ENCODE measurements at regions not wholly inside any gene's neighbourhood (a gene's known extent, or its start where the extent isn't known, plus 50 kb on each side); places are given as distances from the start of the nearest gene placed in this dataset.

DNA sequence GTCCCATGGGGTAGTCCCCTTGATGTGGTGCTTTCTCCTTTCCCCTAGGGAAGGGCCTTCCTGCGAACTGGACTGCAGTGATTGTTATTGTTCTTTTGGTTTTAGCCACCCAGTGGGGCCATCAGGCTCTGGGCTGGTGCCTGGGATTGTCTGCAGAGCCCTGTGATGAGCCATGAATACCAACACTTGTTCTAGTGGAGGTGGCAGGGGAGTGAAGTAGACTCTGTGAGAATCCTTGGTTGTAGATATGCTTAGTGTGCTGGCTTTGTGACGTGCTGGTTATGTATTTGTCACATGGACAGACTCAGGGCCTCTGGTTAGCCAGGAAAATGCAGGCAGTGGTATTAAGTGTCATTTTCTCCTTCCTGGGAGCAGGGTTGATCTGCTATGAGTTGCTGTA is 51.8 kb upstream of the NDUFB4 start:
- Histone ChIP-seq H2AFZ (ENCODE audit: low read length) (no peak overlapping the region), H3K79me2 (ENCODE audit: low read length) (no peaks in the 10 kb centered on the region), H3K4me3 (ENCODE audit: low read length) (no peak overlapping the region), H3K4me1 (ENCODE audit: low read length) (no peaks in the 10 kb centered on the region), H3K9me3 (ENCODE audit: low read length) (peaks cover 5% of the 10 kb centered on the region), H3K36me3 (ENCODE audit: insufficient read depth, low read length) (no peaks in the 10 kb centered on the region), H4K20me1 (ENCODE audit: insufficient read depth, low read depth, low read length) (no peaks in the 10 kb centered on the region), H3K9me2 (replicated peaks; ENCODE audit: insufficient read depth, low read length) (no peaks in the 10 kb centered on the region), H3K27me3 (ENCODE audit: low read length) (no peaks in the 10 kb centered on the region), H3K4me2 (ENCODE audit: low read depth, low read length, poor library complexity, severe bottlenecking) (no peak overlapping the region), H3K9ac (ENCODE audit: low read length) (no peak overlapping the region), H3K27ac (ENCODE audit: low read length) (no peak overlapping the region)
- DNase-seq, result no peak

DNA sequence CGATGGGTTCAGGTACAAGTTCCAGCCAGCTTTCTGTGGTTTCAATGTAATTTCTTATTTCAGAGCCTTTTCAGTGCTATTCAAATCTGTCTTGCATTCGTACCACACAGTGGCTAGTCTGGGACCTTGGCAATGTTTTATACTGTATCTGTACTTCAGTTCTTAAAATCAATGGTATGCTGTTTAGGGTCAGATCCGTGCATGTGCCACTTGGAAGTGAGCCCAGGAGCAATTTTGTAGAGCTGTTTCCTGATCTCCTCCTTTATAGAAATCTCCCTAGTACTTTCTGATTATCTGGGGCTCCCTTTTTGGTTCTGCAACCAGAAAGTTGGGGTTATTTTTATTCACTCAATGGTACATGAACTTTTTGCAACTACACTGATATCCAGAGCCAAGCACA is 59.5 kb upstream of the NDUFB4 start:
- Histone ChIP-seq H3K36me3 (ENCODE audit: insufficient read depth, low read length) (no peaks in the 10 kb centered on the region), H3K79me2 (ENCODE audit: low read length) (no peaks in the 10 kb centered on the region), H2AFZ (ENCODE audit: low read length) (no peak overlapping the region), H4K20me1 (ENCODE audit: insufficient read depth, low read depth, low read length) (no peaks in the 10 kb centered on the region), H3K9ac (ENCODE audit: low read length) (no peak overlapping the region), H3K27me3 (ENCODE audit: low read length) (no peaks in the 10 kb centered on the region), H3K4me1 (ENCODE audit: low read length) (no peaks in the 10 kb centered on the region), H3K27ac (ENCODE audit: low read length) (no peak overlapping the region), H3K9me3 (ENCODE audit: low read length) (peaks cover 5% of the 10 kb centered on the region), H3K4me2 (ENCODE audit: low read depth, low read length, poor library complexity, severe bottlenecking) (no peak overlapping the region), H3K9me2 (replicated peaks; ENCODE audit: insufficient read depth, low read length) (no peaks in the 10 kb centered on the region), H3K4me3 (ENCODE audit: low read length) (no peak overlapping the region)
- no peak for DNase-seq

DNA sequence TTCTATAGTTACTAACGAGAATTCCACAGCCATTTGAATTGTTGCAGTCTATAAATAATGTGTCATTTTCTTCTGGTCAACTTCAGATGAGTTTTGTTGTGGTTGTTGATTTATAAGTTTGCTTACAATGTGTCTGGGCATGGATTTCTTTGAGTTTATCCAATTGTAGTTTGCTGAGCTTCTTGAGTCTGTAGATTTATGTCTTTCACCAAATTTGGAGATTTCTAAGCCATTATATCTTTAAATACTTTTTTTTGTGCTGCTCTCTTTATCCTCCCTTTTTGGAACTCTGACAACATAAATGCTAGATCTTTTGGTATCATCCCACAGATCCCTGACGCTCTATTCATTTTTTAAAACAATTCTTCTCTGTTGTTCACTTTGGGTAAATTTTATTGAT is 63.2 kb upstream of the NDUFB4 start:
- H2AFZ ChIP-seq (ENCODE audit: low read length), result no peak overlapping the region
- H3K9me2 ChIP-seq (replicated peaks; ENCODE audit: insufficient read depth, low read length), result no peaks in the 10 kb centered on the region
- H3K9ac ChIP-seq (ENCODE audit: low read length), result no peak overlapping the region
- H3K9me3 ChIP-seq (ENCODE audit: low read length), result no peaks in the 10 kb centered on the region
- H3K27me3 ChIP-seq (ENCODE audit: low read length), result no peaks in the 10 kb centered on the region
- no peak overlapping the region for H3K4me2 ChIP-seq (ENCODE audit: low read depth, low read length, poor library complexity, severe bottlenecking)
- H3K36me3 ChIP-seq (ENCODE audit: insufficient read depth, low read length), result no peaks in the 10 kb centered on the region
- DNase-seq, result no peak
- H4K20me1 ChIP-seq (ENCODE audit: insufficient read depth, low read depth, low read length), result no peaks in the 10 kb centered on the region
- no peak overlapping the region for H3K27ac ChIP-seq (ENCODE audit: low read length)
- H3K4me3 ChIP-seq (ENCODE audit: low read length), result no peak overlapping the region
- no peaks in the 10 kb centered on the region for H3K79me2 ChIP-seq (ENCODE audit: low read length)
- no peaks in the 10 kb centered on the region for H3K4me1 ChIP-seq (ENCODE audit: low read length)

DNA sequence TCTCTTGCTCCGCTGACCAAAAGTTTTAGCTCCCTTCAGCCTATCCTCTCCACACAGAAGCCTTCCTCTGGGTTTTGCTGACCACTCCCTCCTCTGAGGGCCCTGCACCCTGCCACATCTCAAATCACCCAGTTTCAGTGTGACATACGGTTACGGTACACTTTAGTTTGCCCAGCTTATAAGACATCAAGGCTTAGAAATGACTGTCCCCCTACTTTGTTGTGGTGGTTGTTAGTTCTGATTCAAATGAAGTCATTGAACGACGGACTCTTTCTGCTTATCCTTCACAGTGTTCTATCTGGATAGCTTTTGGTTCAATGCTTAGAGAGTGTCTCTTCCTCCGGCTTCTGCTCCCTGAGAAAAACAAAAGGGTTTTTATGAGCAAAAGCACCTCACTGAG is 68.0 kb upstream of the NDUFB4 start:
- no peak for DNase-seq
- Histone ChIP-seq H3K27ac (ENCODE audit: low read length) (no peak overlapping the region), H3K79me2 (ENCODE audit: low read length) (no peaks in the 10 kb centered on the region)

DNA sequence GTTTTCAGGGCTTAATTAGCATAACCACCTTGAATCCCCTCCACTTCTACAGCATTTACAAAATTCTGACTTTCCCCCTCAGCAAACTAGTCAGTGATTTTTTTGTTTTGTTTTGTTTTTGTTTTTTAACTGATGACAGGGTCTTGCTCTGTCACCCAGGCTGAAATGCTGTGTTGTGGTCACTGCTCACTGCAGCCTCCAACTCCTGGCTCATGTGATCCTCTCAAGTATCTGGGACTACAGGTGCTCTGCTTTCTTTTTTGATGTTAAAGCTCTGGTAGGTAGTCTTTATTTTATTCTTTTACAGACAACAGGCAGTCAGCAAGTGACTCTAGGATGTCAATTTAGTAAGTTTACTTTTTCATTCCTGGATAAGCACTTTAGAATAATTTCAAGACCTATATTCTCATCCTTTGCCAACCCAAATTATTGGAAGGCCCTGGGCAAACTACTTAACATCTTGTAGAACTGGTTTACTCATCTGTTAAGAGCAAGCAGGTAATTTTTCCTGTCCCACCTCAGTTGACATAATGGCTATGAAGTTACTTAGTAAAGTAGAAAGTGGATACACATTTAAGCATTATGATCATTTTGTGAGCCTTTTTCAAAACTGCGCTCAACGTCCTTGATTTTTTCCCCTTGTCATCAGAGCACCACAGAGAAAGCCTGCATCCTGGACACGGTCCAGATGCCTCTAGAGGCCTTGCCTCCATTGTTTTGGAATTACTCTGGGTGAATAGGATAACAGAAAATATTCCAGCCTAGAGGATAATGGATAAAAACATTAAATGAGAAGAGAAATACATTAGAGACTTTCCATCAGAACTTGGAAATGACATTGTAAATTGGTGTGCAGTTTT is 69.9 kb upstream of the NDUFB4 start:
- Histone ChIP-seq H2AFZ (ENCODE audit: low read length) (no peak overlapping the region), H3K79me2 (ENCODE audit: low read length) (no peaks in the 10 kb centered on the region), H3K9ac (ENCODE audit: low read length) (no peak overlapping the region), H3K9me2 (replicated peaks; ENCODE audit: insufficient read depth, low read length) (no peaks in the 10 kb centered on the region), H3K27me3 (ENCODE audit: low read length) (no peaks in the 10 kb centered on the region), H3K36me3 (ENCODE audit: insufficient read depth, low read length) (no peaks in the 10 kb centered on the region), H3K9me3 (ENCODE audit: low read length) (no peaks in the 10 kb centered on the region), H3K4me2 (ENCODE audit: low read depth, low read length, poor library complexity, severe bottlenecking) (no peak overlapping the region), H3K4me3 (ENCODE audit: low read length) (no peak overlapping the region), H4K20me1 (ENCODE audit: insufficient read depth, low read depth, low read length) (no peaks in the 10 kb centered on the region), H3K4me1 (ENCODE audit: low read length) (no peaks in the 10 kb centered on the region), H3K27ac (ENCODE audit: low read length) (no peak overlapping the region)
- DNase-seq, result no peak

More for the DNA sequence above, 68.0 kb upstream of the NDUFB4 start:
- Histone ChIP-seq H3K27me3 (ENCODE audit: low read length) (no peaks in the 10 kb centered on the region), H3K9me3 (ENCODE audit: low read length) (no peaks in the 10 kb centered on the region), H3K4me2 (ENCODE audit: low read depth, low read length, poor library complexity, severe bottlenecking) (no peak overlapping the region), H2AFZ (ENCODE audit: low read length) (no peak overlapping the region), H3K4me3 (ENCODE audit: low read length) (no peak overlapping the region), H3K36me3 (ENCODE audit: insufficient read depth, low read length) (no peaks in the 10 kb centered on the region), H3K4me1 (ENCODE audit: low read length) (no peaks in the 10 kb centered on the region), H3K9ac (ENCODE audit: low read length) (no peak overlapping the region), H4K20me1 (ENCODE audit: insufficient read depth, low read depth, low read length) (no peaks in the 10 kb centered on the region), H3K9me2 (replicated peaks; ENCODE audit: insufficient read depth, low read length) (no peaks in the 10 kb centered on the region)

DNA sequence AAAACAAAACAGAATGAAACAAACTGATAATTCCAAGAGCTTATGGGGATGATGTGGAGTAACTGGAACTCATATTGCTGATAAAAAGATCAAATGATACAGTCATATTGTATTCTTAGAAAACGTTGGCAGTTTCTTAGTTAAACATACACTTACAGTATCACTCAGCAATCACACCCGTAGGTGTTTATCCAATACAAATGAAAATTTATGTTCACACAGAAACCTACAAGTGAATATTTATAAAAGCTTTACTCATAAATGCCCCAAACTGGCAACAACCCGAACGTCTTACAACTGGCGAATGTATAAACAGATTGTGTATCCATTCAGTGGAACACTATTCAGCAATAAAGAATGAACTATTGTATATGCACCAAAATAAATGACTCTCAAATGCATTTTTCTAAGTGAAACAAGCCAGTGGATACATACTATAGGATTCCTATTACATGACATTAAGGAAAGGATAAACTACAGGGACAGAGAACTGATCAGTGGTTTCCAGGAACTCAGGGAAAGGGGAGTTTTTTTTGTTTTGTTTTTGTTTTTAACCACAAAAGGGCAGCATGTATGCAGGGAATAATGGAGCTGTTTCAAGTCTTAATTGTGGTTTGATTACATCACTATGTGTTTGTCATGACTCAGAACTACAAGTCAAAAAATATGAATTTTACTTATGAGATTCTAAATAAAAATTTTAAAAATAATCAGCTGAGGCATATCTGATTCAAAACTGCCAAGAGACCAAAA is 71.8 kb upstream of the NDUFB4 start:
- H4K20me1 ChIP-seq (ENCODE audit: insufficient read depth, low read depth, low read length), result no peaks in the 10 kb centered on the region
- H3K36me3 ChIP-seq (ENCODE audit: insufficient read depth, low read length), result no peaks in the 10 kb centered on the region
- no peaks in the 10 kb centered on the region for H3K27me3 ChIP-seq (ENCODE audit: low read length)
- no peak for DNase-seq
- no peaks in the 10 kb centered on the region for H3K79me2 ChIP-seq (ENCODE audit: low read length)
- H3K9me3 ChIP-seq (ENCODE audit: low read length), result no peaks in the 10 kb centered on the region
- no peak overlapping the region for H3K4me3 ChIP-seq (ENCODE audit: low read length)
- H2AFZ ChIP-seq (ENCODE audit: low read length), result no peak overlapping the region
- H3K4me2 ChIP-seq (ENCODE audit: low read depth, low read length, poor library complexity, severe bottlenecking), result no peak overlapping the region
- H3K27ac ChIP-seq (ENCODE audit: low read length), result no peak overlapping the region
- H3K9me2 ChIP-seq (replicated peaks; ENCODE audit: insufficient read depth, low read length), result no peaks in the 10 kb centered on the region
- no peak overlapping the region for H3K9ac ChIP-seq (ENCODE audit: low read length)
- H3K4me1 ChIP-seq (ENCODE audit: low read length), result no peaks in the 10 kb centered on the region

DNA sequence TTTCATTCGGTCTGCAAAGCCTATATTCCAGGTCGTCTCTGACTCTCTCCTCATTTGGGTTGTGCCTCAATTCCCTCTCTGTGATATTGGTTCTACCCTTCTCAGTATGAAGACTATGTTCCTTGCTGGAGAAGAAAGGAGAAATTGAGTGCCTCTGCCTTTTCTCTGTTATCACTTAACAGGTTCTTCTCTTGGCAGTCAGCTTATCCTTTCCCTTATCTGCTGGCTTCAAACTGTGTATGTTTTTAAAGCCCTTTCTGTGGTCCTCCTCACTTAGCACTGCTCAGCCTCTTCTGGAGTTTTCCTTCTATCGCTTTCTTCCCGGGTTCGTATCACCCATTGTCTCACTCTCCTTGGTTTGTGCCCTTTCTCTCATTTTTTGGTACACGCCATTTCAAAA is 65.3 kb upstream of the FSTL1 start:
- H3K36me3 ChIP-seq (ENCODE audit: insufficient read depth, low read length), result no peaks in the 10 kb centered on the region
- H3K9me3 ChIP-seq (ENCODE audit: low read length), result no peaks in the 10 kb centered on the region
- H3K9me2 ChIP-seq (replicated peaks; ENCODE audit: insufficient read depth, low read length), result no peaks in the 10 kb centered on the region

DNA sequence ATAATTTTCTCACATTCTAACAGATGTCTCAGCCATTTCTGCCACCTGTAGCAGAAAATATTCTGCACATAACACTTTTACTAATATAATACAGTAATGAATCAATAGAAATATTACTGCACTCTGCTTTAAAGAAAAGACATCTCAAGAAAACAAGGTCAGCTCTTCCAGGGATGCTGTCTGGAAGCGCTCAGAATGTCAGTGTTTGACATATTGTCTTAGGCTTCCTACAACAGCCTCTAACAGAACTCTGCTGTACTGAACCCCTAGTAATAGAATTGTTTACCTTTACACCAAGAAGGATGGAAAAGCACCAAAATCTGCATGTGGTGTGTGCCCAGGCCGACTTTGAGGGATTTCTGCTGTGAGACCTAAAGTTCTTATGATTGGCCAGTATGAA is 61.9 kb upstream of the FSTL1 start:
- no peak overlapping the region for H3K4me3 ChIP-seq (ENCODE audit: low read length)
- H3K27ac ChIP-seq (ENCODE audit: low read length), result no peak overlapping the region
- H3K4me1 ChIP-seq (ENCODE audit: low read length), result peaks cover 5% of the 10 kb centered on the region; the same call in 1 of the 2 replicates
- no peak for DNase-seq
- H3K27me3 ChIP-seq (ENCODE audit: low read length), result no peaks in the 10 kb centered on the region
- no peaks in the 10 kb centered on the region for H4K20me1 ChIP-seq (ENCODE audit: insufficient read depth, low read depth, low read length)
- no peak overlapping the region for H3K9ac ChIP-seq (ENCODE audit: low read length)
- H3K36me3 ChIP-seq (ENCODE audit: insufficient read depth, low read length), result no peaks in the 10 kb centered on the region
- H2AFZ ChIP-seq (ENCODE audit: low read length), result no peak overlapping the region
- H3K79me2 ChIP-seq (ENCODE audit: low read length), result no peaks in the 10 kb centered on the region
- H3K9me3 ChIP-seq (ENCODE audit: low read length), result no peaks in the 10 kb centered on the region
- no peak overlapping the region for H3K4me2 ChIP-seq (ENCODE audit: low read depth, low read length, poor library complexity, severe bottlenecking)
- no peaks in the 10 kb centered on the region for H3K9me2 ChIP-seq (replicated peaks; ENCODE audit: insufficient read depth, low read length)

More for the DNA sequence above, 65.3 kb upstream of the FSTL1 start:
- Histone ChIP-seq H3K9ac (ENCODE audit: low read length) (no peak overlapping the region), H3K4me3 (ENCODE audit: low read length) (no peak overlapping the region), H3K27ac (ENCODE audit: low read length) (no peak overlapping the region), H3K4me1 (ENCODE audit: low read length) (no peaks in the 10 kb centered on the region), H3K27me3 (ENCODE audit: low read length) (no peaks in the 10 kb centered on the region), H3K79me2 (ENCODE audit: low read length) (no peaks in the 10 kb centered on the region), H2AFZ (ENCODE audit: low read length) (no peak overlapping the region), H4K20me1 (ENCODE audit: insufficient read depth, low read depth, low read length) (no peaks in the 10 kb centered on the region), H3K4me2 (ENCODE audit: low read depth, low read length, poor library complexity, severe bottlenecking) (no peak overlapping the region)
- no peak for DNase-seq
